Large intestine (tissue), 3 donors: ENCODE measurements at regions not wholly inside any gene's neighbourhood (a gene's known extent, or its start where the extent isn't known, plus 50 kb on each side); places are given as distances from the start of the nearest gene placed in this dataset.
"Not testable (repeated sequence)": the region's sequence is repeated elsewhere in the genome, so short reads cannot be mapped to it uniquely, and the experiment has no call there.

Experiments used
- DNase-seq, 2 donors: peaks; one replicate each; pipeline versions ENCODE4 v3.0.0 to v3.0.0-alpha.2; 2013
- H3K27ac ChIP-seq: one replicate; pipeline ENCODE4 v1.5.1; 2013; ENCODE audit warnings: low read length
- H3K27me3 ChIP-seq: 2 replicates; pipeline ENCODE4 v1.6.1; 2013; ENCODE audit warnings: low read length; ENCODE audit not compliant: control insufficient read depth, insufficient read depth
- H3K36me3 ChIP-seq: 2 replicates; pipeline ENCODE4 v1.6.1; 2013; ENCODE audit warnings: low read length; ENCODE audit not compliant: control insufficient read depth, insufficient read depth
- H3K4me1 ChIP-seq: one replicate; pipeline ENCODE4 v1.6.1; 2013; ENCODE audit warnings: low read length; ENCODE audit not compliant: control insufficient read depth, insufficient read depth
- H3K4me3 ChIP-seq: one replicate; pipeline ENCODE4 v1.5.1; 2013; ENCODE audit warnings: low read length
- H3K9me3 ChIP-seq: one replicate; pipeline ENCODE4 v1.6.1; 2013; ENCODE audit warnings: mild to moderate bottlenecking, low read depth, low read length, moderate library complexity; ENCODE audit not compliant: control insufficient read depth
- WGBS: methylation state at CpG from one replicate; pipeline ENCODE4 v1.1.5; 2013; ENCODE audit warnings: low lambda C conversion rate; ENCODE audit not compliant: insufficient coverage; 5-methylcytosine and 5-hydroxymethylcytosine counted together

DNA sequence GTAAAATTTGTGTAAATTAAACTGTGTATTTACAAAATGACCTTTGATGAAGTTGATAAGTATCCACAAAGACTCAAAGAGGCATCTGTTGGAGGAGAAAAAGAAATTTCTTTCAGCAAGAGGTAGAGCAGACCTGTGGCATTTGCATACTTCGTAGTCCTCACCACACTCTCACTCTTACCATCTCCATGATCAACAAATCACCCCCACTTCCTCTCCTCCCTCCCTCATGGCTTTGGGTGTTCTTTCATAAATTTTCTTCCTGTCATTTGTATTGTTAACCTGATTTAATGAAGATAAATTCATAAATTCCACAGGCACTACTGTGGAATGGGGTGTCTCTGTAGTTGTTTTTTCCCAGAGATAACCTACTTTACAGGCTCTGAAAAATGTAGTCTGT is 366.5 kb downstream of the ZNF674 start:
- Histone ChIP-seq H3K36me3 (no peaks in the 10 kb centered on the region), H3K27me3 (no peaks in the 10 kb centered on the region), H3K4me1 (no peaks in the 10 kb centered on the region), H3K4me3 (no peak overlapping the region), H3K9me3 (no peaks in the 10 kb centered on the region), H3K27ac (no peak overlapping the region)
- DNase-seq, result no peak
- WGBS, result no CpG with 5 or more reads among the region's 1 CpG

DNA sequence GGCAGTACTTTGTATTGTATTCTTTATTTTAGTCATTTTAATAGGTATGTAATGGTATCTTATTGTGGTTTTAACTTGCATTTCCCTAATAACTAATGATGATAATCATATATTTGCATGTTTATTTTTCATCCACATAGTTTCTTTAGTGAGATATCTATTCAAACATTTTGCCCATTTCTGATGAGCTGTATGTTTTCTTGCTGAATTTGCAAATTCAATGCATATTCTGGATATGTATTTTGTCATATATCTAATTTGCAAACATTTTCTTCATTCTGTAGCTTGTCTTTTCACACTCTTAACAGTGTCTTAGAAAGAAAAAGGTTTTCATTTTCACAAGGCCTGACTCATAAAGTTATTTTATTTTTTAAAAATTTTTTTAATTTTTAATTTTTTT is 372.1 kb downstream of the ZNF674 start:
- Histone ChIP-seq H3K27ac (no peak overlapping the region), H3K36me3 (no peaks in the 10 kb centered on the region), H3K4me1 (no peaks in the 10 kb centered on the region), H3K9me3 (no peaks in the 10 kb centered on the region), H3K27me3 (no peaks in the 10 kb centered on the region), H3K4me3 (no peak overlapping the region)
- DNase-seq, result no peak

DNA sequence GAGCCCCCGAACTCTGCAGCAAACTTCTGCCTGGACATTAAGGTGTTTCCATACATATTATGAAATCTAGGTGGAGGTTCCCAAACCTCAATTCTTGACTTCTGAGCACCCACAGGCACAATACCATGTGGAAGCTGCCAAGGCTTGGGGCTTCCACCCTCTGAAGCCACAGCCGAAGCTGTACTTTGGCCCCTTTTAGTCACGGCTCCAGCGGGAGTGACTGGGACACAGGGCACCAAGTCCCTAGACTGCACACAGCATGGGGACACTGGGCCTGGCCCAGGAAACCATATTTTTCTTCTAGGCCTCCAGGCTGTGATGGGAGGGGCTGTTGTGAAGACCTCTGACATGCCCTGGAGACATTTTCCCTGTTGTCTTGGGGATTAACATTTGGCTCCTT is 373.8 kb downstream of the ZNF674 start:
- not testable (repeated sequence) for H3K4me3 ChIP-seq, H3K27me3 ChIP-seq, H3K9me3 ChIP-seq, H3K36me3 ChIP-seq, DNase-seq, H3K4me1 ChIP-seq, H3K27ac ChIP-seq
- no CpG with 5 or more reads among the region's 4 CpGs for WGBS

DNA sequence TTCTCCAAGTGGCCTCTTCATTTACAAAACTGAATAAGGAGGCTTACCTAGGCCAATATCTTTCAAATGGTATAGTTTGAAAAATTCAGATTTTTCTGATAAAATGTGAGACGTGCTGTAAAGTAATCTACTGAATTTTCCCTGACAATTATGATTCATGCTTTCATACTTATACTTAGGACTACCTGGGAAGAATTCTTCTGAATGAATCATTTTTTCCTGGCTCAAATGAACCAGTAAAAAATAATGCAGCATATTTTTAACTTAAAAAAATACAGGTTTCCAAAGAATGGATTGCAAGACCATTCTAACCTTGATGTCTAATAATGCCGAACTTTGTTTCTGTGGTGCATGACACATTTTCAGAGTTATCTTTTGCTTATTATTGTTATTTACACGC is 375.4 kb downstream of the ZNF674 start:
- no peak for DNase-seq
- no peaks in the 10 kb centered on the region for H3K27me3 ChIP-seq
- no peaks in the 10 kb centered on the region for H3K9me3 ChIP-seq
- no peak overlapping the region for H3K27ac ChIP-seq
- no peak overlapping the region for H3K4me3 ChIP-seq
- 100% methylated on average over 1 of the region's 3 CpGs for WGBS
- H3K4me1 ChIP-seq, result no peaks in the 10 kb centered on the region
- no peaks in the 10 kb centered on the region for H3K36me3 ChIP-seq

DNA sequence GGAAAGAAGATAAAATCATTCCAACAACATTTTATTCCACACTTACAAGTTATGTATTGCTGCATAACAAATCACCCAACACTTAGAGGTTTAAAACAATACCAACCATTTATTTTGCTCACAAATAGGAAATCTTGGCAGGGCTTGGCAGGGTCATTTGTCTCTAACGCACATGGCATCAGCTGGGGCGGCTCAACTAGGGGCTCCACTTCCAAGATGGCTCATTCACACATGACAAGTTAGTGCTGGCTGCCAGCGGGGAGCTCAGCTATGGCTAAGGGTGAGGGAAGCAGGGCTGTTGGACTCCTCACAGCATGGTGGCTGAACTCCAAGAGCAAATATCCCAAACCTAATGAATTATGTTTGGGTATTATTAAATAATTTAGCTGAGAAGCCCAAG is 377.0 kb downstream of the ZNF674 start:
- WGBS, result no CpG with 5 or more reads among the region's 3 CpGs
- Histone ChIP-seq H3K27ac (no peak overlapping the region), H3K4me3 (no peak overlapping the region), H3K9me3 (no peaks in the 10 kb centered on the region), H3K27me3 (no peaks in the 10 kb centered on the region), H3K36me3 (no peaks in the 10 kb centered on the region), H3K4me1 (no peaks in the 10 kb centered on the region)
- no peak for DNase-seq

DNA sequence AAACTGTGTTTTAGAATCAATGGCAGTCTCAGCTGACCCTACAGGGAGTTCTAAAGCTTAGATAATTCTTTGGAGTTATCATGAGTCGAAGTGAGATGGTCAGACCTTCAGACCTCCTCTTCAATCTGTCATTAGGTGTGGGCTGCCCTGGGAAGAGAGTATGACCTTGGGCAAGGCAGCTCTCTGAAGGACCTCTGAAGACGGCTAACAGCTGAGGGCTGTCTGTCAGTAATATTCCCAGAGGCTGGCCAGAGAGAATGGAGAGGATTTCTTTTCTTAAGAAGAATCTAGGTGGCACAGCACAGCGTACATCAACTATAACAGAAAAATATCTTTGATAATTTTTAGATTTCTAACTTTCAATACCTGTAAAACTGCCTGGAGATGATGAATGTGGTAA is 379.4 kb downstream of the ZNF674 start:
- WGBS, result 100% methylated on average over 1 of the region's 3 CpGs
- DNase-seq, result no peak
- Histone ChIP-seq H3K9me3 (no peaks in the 10 kb centered on the region), H3K27me3 (no peaks in the 10 kb centered on the region), H3K4me1 (no peaks in the 10 kb centered on the region), H3K27ac (no peak overlapping the region), H3K36me3 (no peaks in the 10 kb centered on the region), H3K4me3 (no peak overlapping the region)

DNA sequence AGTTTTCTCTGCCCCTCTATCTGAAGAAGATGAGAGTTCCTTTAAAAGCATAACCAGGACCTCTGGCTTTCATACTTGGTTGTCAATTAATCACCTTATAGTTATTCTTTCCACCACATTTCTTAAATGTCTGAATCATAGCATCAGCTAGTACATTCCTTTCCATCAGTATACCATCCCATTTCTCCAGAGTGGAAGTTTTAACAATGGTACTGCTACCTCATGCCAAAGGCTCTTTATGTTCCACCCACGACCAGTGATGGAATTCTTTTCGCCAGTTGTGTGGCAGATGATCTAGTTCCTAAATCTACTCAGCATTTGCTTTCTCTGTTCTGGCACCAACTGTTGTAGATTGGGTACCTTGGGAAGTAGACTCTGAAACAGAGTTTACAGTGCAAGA is 379.8 kb downstream of the ZNF674 start:
- no peak overlapping the region for H3K27ac ChIP-seq
- no peaks in the 10 kb centered on the region for H3K4me1 ChIP-seq
- no peak overlapping the region for H3K4me3 ChIP-seq
- H3K27me3 ChIP-seq, result no peaks in the 10 kb centered on the region
- no peaks in the 10 kb centered on the region for H3K9me3 ChIP-seq
- WGBS, result no CpG with 5 or more reads among the region's 2 CpGs
- H3K36me3 ChIP-seq, result no peaks in the 10 kb centered on the region
- no peak for DNase-seq

DNA sequence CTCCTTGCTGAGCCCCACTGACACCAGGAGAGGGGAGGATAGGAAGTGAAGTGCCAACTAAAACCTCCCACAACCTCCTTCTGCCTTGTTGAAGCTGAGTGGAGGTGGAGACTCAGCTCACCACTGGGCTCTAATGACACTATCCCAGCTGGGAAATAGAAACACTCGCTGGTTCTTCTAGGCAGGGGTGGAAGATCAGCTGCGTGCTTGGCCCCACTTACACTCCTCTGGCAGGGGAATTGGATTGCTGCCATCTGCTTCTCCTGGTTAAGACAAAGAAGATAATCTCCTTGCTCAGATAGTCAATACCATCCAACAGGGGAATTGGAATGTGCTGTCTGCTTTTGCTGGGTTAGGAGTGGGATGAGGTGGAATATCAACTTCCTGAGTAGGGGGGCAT is 392.5 kb downstream of the ZNF674 start:
- no CpG with 5 or more reads among the region's 2 CpGs for WGBS
- Histone ChIP-seq H3K27me3 (no peaks in the 10 kb centered on the region), H3K36me3 (no peaks in the 10 kb centered on the region), H3K4me3 (no peak overlapping the region), H3K9me3 (no peaks in the 10 kb centered on the region), H3K4me1 (no peaks in the 10 kb centered on the region), H3K27ac (no peak overlapping the region)
- no peak for DNase-seq

DNA sequence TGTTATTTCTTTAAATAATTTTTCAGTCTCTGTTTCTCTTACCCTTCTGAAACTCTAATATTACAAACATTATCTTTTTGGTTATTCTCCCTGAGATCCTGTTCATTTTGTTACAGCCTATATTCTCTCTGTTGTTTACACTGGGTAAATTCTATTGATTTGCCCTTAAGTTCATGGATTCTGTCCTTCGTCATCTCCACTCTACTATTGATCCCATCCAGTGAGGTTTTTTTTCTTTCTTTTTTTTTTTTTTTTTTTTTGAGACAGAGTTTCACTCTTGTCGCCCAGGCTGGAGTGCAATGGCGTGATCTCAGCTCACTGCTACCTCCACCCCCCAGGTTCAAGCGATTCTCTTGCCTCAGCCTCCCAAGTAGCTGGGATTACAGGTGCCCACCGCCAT is 393.9 kb downstream of the ZNF674 start:
- not testable (repeated sequence) for H3K36me3 ChIP-seq, DNase-seq, H3K4me1 ChIP-seq, H3K4me3 ChIP-seq, H3K27ac ChIP-seq, H3K9me3 ChIP-seq, H3K27me3 ChIP-seq
- no CpG with 5 or more reads among the region's 5 CpGs for WGBS

DNA sequence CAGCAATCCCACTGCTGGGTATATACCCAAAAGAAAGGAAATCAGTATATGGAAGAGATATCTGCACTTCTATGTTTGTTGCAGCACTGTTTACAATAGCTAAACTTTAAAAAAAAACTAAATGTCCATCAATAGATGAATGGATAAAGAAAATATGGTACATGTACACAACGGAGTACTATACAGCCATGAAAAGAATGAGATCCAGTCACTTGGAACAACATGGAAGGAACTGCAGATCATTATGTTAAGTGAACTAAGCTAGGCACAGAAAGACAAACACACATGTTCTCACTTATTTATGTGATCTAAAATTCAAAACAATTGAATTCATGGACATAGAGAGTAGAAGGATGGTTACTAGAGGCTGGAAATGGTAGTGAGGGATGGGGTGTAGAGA is 400.7 kb downstream of the ZNF674 start:
- no peaks in the 10 kb centered on the region for H3K27me3 ChIP-seq
- H3K4me1 ChIP-seq, result no peaks in the 10 kb centered on the region
- no peak for DNase-seq
- H3K9me3 ChIP-seq, result no peaks in the 10 kb centered on the region
- no CpG with 5 or more reads among the region's 1 CpG for WGBS
- no peaks in the 10 kb centered on the region for H3K36me3 ChIP-seq
- H3K4me3 ChIP-seq, result no peak overlapping the region
- H3K27ac ChIP-seq, result no peak overlapping the region

DNA sequence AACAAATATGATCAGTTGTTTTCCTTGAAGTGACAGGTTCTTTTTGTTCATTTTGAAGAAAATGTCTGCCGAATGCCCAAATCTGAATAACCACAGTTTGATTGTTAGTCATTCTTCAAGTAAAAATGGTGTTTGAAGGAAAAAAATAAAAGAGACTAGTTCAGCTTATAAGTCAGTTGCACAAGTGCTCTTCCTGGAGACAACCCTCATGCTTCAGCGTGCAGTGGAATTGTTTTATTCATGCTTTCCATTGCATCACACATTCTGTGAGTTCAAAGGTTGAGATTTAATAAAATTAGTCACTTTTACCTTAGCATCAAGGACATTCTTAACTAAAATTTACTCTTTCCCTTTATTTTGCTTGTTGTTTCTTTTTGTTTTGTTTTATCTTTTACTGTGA is 404.9 kb downstream of the ZNF674 start:
- no peak overlapping the region for H3K4me3 ChIP-seq
- peak in 1 of 2 donors; percentile 4 for DNase-seq
- H3K4me1 ChIP-seq, result no peaks in the 10 kb centered on the region
- H3K9me3 ChIP-seq, result no peaks in the 10 kb centered on the region
- no peaks in the 10 kb centered on the region for H3K36me3 ChIP-seq
- no peaks in the 10 kb centered on the region for H3K27me3 ChIP-seq
- H3K27ac ChIP-seq, result no peak overlapping the region
- WGBS, result 60% methylated on average over 1 of the region's 2 CpGs
